OCI-LY3 (cell line): ENCODE measurements at regions not wholly inside any gene's neighbourhood (a gene's known extent, or its start where the extent isn't known, plus 50 kb on each side); places are given as distances from the start of the nearest gene placed in this dataset.

Experiments
- H2AFZ ChIP-seq: fragments of 200-600, 300-600 bp; shearing (Covaris generic); 2 replicates; pipeline ENCODE4 v1.6.0; 2014; ENCODE audit warnings: antibody characterized with exemption, low read depth, low read length
- H3K27ac ChIP-seq: fragments of 200-600, 300-600 bp; sonication (generic); 2 replicates; pipeline ENCODE4 v1.5.1; 2014; ENCODE audit warnings: mild to moderate bottlenecking, low read length, moderate library complexity, mixed read lengths
- H3K27me3 ChIP-seq: fragments of 200-600, 300-600 bp; sonication (generic); 2 replicates; pipeline ENCODE4 v1.6.1; 2014; ENCODE audit warnings: low read depth, low read length, mixed read lengths
- H3K36me3 ChIP-seq: fragments of 200-600, 300-600 bp; sonication (generic); replicated peaks from 2 replicates; pipeline ENCODE3; 2014; ENCODE audit warnings: low read depth, low read length, mixed read lengths
- H3K4me1 ChIP-seq: fragments of 300-600, 200-600 bp; sonication (generic); 2 replicates; pipeline ENCODE4 v1.6.1; 2014; ENCODE audit warnings: low read length, mixed read lengths
- H3K4me2 ChIP-seq: fragments of 200-600, 300-600 bp; sonication (generic); 2 replicates; pipeline ENCODE4 v1.6.1; 2014; ENCODE audit warnings: low read length, mixed read lengths
- H3K4me3 ChIP-seq: fragments of 300-600, 200-600 bp; sonication (generic); 2 replicates; pipeline ENCODE4 v1.5.1; 2014; ENCODE audit warnings: antibody characterized with exemption, mild to moderate bottlenecking, low read length, moderate library complexity
- H3K79me2 ChIP-seq: fragments of 300-600, 200-600 bp; shearing (Covaris generic); 2 replicates; pipeline ENCODE4 v1.6.1; 2014; ENCODE audit warnings: mild to moderate bottlenecking, low read length, mixed read lengths
- H3K9ac ChIP-seq: fragments of 300-600, 200-600 bp; shearing (Covaris generic); 2 replicates; pipeline ENCODE4 v1.6.0; 2014; ENCODE audit warnings: mild to moderate bottlenecking, low read length, moderate library complexity
- H3K9me3 ChIP-seq: fragments of 200-600, 300-600 bp; shearing (Covaris generic); 2 replicates; pipeline ENCODE4 v1.6.1; 2014; ENCODE audit warnings: low read length, mixed read lengths; ENCODE audit not compliant: insufficient read depth
- H4K20me1 ChIP-seq: fragments of 200-600, 300-600 bp; sonication (generic); 2 replicates; pipeline ENCODE4 v1.6.1; 2016; ENCODE audit warnings: low read length, mixed read lengths; ENCODE audit not compliant: insufficient read depth
- EZH2phosphoT487 ChIP-seq: fragments of 200-600 bp; shearing (Covaris generic); IDR thresholded peaks from 2 replicates; pipeline ENCODE4 v1.6.1; 2018; ENCODE audit warnings: antibody characterized with exemption, mixed run types, low read depth
- TF ChIP-seq, protein P1 (sequence below): fragments of 200-600, 300-600 bp; sonication (generic); IDR thresholded peaks from 2 replicates; pipeline ENCODE4 v1.5.1; 2014; ENCODE audit warnings: antibody characterized with exemption, low read length, low read depth

DNA sequence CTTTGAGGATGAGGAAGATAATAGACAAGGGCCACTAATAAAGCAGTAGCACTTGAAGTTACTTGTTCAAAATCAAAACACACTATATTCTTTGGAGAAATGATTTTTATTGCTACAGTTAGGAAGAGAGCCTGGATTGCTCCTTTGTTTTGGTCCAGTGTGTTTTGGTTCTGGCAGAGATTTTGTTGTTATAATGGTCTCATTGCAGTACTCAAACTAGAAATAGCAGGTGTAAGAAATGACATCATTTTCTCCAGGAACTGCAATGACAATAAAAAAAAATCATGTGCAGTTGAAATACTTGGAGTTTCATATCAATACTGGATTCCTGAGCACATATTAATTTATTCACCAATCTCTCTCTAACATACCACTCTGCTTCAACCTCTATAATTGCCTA, 490.3 kb downstream of the CCDC85A start:
- no peaks in the 10 kb centered on the region for H3K27me3 ChIP-seq
- TF ChIP-seq EZH2phosphoT487 = no peak
- TF ChIP-seq, protein P1, sequence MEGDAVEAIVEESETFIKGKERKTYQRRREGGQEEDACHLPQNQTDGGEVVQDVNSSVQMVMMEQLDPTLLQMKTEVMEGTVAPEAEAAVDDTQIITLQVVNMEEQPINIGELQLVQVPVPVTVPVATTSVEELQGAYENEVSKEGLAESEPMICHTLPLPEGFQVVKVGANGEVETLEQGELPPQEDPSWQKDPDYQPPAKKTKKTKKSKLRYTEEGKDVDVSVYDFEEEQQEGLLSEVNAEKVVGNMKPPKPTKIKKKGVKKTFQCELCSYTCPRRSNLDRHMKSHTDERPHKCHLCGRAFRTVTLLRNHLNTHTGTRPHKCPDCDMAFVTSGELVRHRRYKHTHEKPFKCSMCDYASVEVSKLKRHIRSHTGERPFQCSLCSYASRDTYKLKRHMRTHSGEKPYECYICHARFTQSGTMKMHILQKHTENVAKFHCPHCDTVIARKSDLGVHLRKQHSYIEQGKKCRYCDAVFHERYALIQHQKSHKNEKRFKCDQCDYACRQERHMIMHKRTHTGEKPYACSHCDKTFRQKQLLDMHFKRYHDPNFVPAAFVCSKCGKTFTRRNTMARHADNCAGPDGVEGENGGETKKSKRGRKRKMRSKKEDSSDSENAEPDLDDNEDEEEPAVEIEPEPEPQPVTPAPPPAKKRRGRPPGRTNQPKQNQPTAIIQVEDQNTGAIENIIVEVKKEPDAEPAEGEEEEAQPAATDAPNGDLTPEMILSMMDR = no peak

DNA sequence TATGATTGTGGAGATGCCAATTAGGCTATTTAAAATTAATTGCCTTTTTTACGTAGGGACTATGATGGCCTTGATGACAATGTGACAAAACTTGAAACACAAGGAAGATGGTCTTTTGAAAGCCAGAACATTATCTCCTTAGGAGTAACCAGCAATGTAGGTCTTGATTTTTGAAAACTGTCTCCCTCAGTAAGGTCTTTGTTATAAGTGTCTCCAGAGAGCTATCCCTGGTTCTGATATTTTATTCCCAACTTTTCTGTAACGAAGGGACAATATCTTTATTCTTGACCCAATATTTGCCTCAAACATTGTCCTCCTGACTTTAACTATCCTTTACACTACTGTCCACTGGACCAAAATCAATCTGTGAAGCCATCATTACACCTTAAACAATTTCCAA, 493.2 kb downstream of the CCDC85A start:
- no peak overlapping the region for H3K9ac ChIP-seq
- H4K20me1 ChIP-seq = no peaks in the 10 kb centered on the region
- no peak overlapping the region for H3K4me3 ChIP-seq
- H3K9me3 ChIP-seq = peaks cover 10% of the 10 kb centered on the region
- H2AFZ ChIP-seq = no peak overlapping the region
- no peaks in the 10 kb centered on the region for H3K27me3 ChIP-seq
- TF ChIP-seq, protein P1 = no peak
- no peak for TF ChIP-seq EZH2phosphoT487
- H3K36me3 ChIP-seq = no peaks in the 10 kb centered on the region
- H3K79me2 ChIP-seq = no peaks in the 10 kb centered on the region
- no peak overlapping the region for H3K4me2 ChIP-seq
- no peaks in the 10 kb centered on the region for H3K4me1 ChIP-seq
- no peak overlapping the region for H3K27ac ChIP-seq

More for the DNA sequence above, 490.3 kb downstream of the CCDC85A start:
- Histone ChIP-seq H2AFZ (no peak overlapping the region), H3K36me3 (no peaks in the 10 kb centered on the region), H3K9me3 (peaks cover 10% of the 10 kb centered on the region), H3K4me1 (no peaks in the 10 kb centered on the region), H3K4me2 (no peak overlapping the region), H3K4me3 (no peak overlapping the region), H4K20me1 (no peaks in the 10 kb centered on the region), H3K27ac (no peak overlapping the region), H3K9ac (no peak overlapping the region), H3K79me2 (no peaks in the 10 kb centered on the region)

DNA sequence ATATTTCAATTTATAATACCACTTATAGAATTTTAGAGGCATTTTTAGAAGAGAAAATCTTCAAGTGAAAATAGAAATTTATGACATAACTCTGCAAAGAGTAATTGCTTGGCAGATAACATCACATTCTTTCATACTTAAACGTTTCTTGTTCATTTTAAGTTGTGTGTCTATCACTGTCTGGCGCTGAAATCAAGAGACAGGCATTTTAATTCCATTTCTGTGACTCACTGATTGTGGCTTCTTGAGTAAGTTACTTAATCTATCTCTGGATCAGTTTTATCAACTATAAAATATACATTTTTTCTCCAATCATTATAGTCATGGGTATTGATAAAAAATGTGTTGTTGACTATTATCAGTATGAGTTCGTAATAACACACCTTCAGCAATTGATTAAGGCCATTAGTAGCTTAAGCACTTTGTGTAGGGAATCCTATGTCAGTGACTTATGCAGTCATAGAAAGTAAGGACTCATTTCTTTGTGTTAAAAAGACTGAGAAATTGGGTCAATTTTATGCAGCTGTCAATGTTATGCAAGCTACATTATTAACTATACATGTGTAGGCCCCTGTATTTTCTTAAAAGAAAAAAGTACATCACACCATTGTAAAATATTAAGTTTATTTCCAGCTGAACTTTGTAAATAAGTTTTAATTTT, 497.3 kb downstream of the CCDC85A start:
- no peaks in the 10 kb centered on the region for H3K36me3 ChIP-seq
- H3K79me2 ChIP-seq = no peaks in the 10 kb centered on the region
- no peaks in the 10 kb centered on the region for H4K20me1 ChIP-seq
- no peaks in the 10 kb centered on the region for H3K4me1 ChIP-seq
- H3K4me2 ChIP-seq = no peak overlapping the region
- H3K27me3 ChIP-seq = no peaks in the 10 kb centered on the region
- TF ChIP-seq, protein P1 = no peak
- no peak for TF ChIP-seq EZH2phosphoT487
- H3K9me3 ChIP-seq = no peaks in the 10 kb centered on the region
- no peak overlapping the region for H3K27ac ChIP-seq
- H2AFZ ChIP-seq = no peak overlapping the region
- H3K9ac ChIP-seq = no peak overlapping the region
- H3K4me3 ChIP-seq = no peak overlapping the region

DNA sequence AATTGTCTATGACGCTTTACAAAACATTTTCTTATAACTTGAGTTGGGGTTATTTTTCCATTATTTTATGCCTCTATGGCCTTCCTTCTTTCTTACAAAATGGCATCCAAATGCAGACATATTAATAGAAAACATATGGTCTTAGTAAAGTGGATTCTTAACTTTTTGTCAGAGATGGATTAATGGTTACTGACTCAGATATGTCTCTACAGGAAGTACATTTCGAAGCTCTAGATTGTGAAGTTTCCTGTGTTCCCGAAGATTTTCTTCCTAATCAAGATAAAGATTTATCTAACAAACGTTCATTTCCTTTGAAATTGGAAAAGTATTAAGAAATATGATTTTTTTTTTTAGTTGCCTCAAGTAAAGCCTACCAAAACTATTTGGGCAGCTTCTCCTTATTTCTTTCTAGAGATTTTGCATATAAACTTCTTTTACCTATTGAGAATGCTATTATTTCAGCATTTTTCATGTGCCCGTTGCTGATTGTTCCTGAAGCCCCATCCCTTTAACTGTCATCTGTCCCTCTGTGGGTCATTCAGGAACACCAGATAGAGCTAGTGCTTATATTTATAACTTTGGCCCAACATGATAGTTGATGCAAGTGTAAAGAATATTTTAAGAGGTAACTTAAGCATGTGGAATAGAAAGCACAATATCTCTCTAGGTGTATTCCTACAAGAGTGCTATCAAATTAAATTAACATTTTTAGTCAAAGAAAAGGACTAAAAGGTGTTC, 498.0 kb downstream of the CCDC85A start:
- Histone ChIP-seq H3K4me3 (no peak overlapping the region), H3K4me2 (no peak overlapping the region), H3K9ac (no peak overlapping the region), H4K20me1 (no peaks in the 10 kb centered on the region), H3K27ac (no peak overlapping the region), H3K27me3 (no peaks in the 10 kb centered on the region), H3K4me1 (no peaks in the 10 kb centered on the region), H2AFZ (0 out of 2 replicates have a peak overlapping the region, but pooled peaks have one; percentile 32), H3K9me3 (no peaks in the 10 kb centered on the region), H3K79me2 (no peaks in the 10 kb centered on the region), H3K36me3 (no peaks in the 10 kb centered on the region)
- TF ChIP-seq EZH2phosphoT487 = no peak
- TF ChIP-seq, protein P1 = no peak
